NCI-H128 (cell line): ENCODE measurements at regions not wholly inside any gene's neighbourhood (a gene's known extent, or its start where the extent isn't known, plus 50 kb on each side); places are given as distances from the start of the nearest gene placed in this dataset.

Source experiments
- DNase-seq: peaks from one replicate; lab custom pipeline; 2025; ENCODE audit not compliant: unreplicated experiment; lab: John Stamatoyannopoulos, UW

- DNase-seq, result no peak
These were observed 55.5 kb upstream of the ESRRG start for GRCh38 chr1:216778737-216779136.

- DNase-seq, result no peak
These were observed 53.9 kb upstream of the ESRRG start for GRCh38 chr1:216777148-216777547.
